Rectal smooth muscle tissue (tissue), 1 donor: ENCODE measurements at regions not wholly inside any gene's neighbourhood (a gene's known extent, or its start where the extent isn't known, plus 50 kb on each side); places are given as distances from the start of the nearest gene placed in this dataset.
"Not testable (repeated sequence)": the region's sequence is repeated elsewhere in the genome, so short reads cannot be mapped to it uniquely, and the experiment has no call there.

Experiments used
- H3K27ac ChIP-seq: one replicate; pipeline ENCODE4 v1.7.0; 2013; ENCODE audit warnings: low read depth, low read length, inconsistent platforms
- H3K27me3 ChIP-seq: one replicate; pipeline ENCODE4 v1.7.0; 2013; ENCODE audit warnings: low read length; ENCODE audit not compliant: control insufficient read depth, insufficient read depth
- H3K36me3 ChIP-seq: one replicate; pipeline ENCODE4 v1.7.0; 2013; ENCODE audit warnings: low read length; ENCODE audit not compliant: control insufficient read depth, insufficient read depth
- H3K4me1 ChIP-seq: one replicate; pipeline ENCODE4 v1.7.0; 2013; ENCODE audit warnings: low read length; ENCODE audit not compliant: control insufficient read depth, insufficient read depth
- H3K4me3 ChIP-seq: one replicate; pipeline ENCODE4 v1.7.0; 2013; ENCODE audit warnings: low read length
- H3K9ac ChIP-seq: one replicate; pipeline ENCODE4 v1.7.0; 2013; ENCODE audit warnings: low read length

- Histone ChIP-seq H3K9ac (no peak overlapping the region), H3K4me1 (peaks cover 4% of the 10 kb centered on the region)
Measured at GRCh38 chr4:156527237-156527993, 444.2 kb downstream of the PDGFC start.

GRCh38 chr4:156523991-156524390 is 447.6 kb downstream of the PDGFC start:
- no peak overlapping the region for H3K27ac ChIP-seq
- no peaks in the 10 kb centered on the region for H3K27me3 ChIP-seq
- no peak overlapping the region for H3K4me3 ChIP-seq
- H3K9ac ChIP-seq: no peak overlapping the region
- no peaks in the 10 kb centered on the region for H3K36me3 ChIP-seq
- H3K4me1 ChIP-seq: peaks cover 4% of the 10 kb centered on the region

More at GRCh38 chr4:156527237-156527993, 444.2 kb downstream of the PDGFC start:
- Histone ChIP-seq H3K36me3 (no peaks in the 10 kb centered on the region), H3K27ac (no peak overlapping the region), H3K27me3 (no peaks in the 10 kb centered on the region), H3K4me3 (no peak overlapping the region)

GRCh38 chr4:156523492-156523891 is 448.1 kb downstream of the PDGFC start:
- no peak overlapping the region for H3K27ac ChIP-seq
- H3K4me1 ChIP-seq: peaks cover 4% of the 10 kb centered on the region
- no peaks in the 10 kb centered on the region for H3K36me3 ChIP-seq
- H3K27me3 ChIP-seq: no peaks in the 10 kb centered on the region
- no peak overlapping the region for H3K4me3 ChIP-seq
- no peak overlapping the region for H3K9ac ChIP-seq

- H3K9ac ChIP-seq: no peak overlapping the region
- H3K27me3 ChIP-seq: no peaks in the 10 kb centered on the region
- H3K4me1 ChIP-seq: no peaks in the 10 kb centered on the region
- no peak overlapping the region for H3K27ac ChIP-seq
- H3K4me3 ChIP-seq: no peak overlapping the region
- no peaks in the 10 kb centered on the region for H3K36me3 ChIP-seq
Measured at GRCh38 chr4:156521631-156522030, 450.0 kb downstream of the PDGFC start.

GRCh38 chr4:156517956-156518355 is 453.6 kb downstream of the PDGFC start:
- H3K27ac ChIP-seq: no peak overlapping the region
- no peaks in the 10 kb centered on the region for H3K4me1 ChIP-seq
- H3K36me3 ChIP-seq: no peaks in the 10 kb centered on the region
- H3K9ac ChIP-seq: no peak overlapping the region
- H3K4me3 ChIP-seq: no peak overlapping the region
- H3K27me3 ChIP-seq: no peaks in the 10 kb centered on the region

GRCh38 chr4:156517546-156517945 is 454.1 kb downstream of the PDGFC start:
- Histone ChIP-seq H3K27me3 (no peaks in the 10 kb centered on the region), H3K4me1 (no peaks in the 10 kb centered on the region), H3K9ac (no peak overlapping the region), H3K36me3 (no peaks in the 10 kb centered on the region), H3K4me3 (no peak overlapping the region), H3K27ac (no peak overlapping the region)

- no peaks in the 10 kb centered on the region for H3K4me1 ChIP-seq
- no peak overlapping the region for H3K27ac ChIP-seq
- no peaks in the 10 kb centered on the region for H3K27me3 ChIP-seq
- no peak overlapping the region for H3K4me3 ChIP-seq
- H3K36me3 ChIP-seq: no peaks in the 10 kb centered on the region
- no peak overlapping the region for H3K9ac ChIP-seq
Measured at GRCh38 chr4:156516698-156517097, 454.9 kb downstream of the PDGFC start.

- H3K27ac ChIP-seq: no peak overlapping the region
- H3K4me1 ChIP-seq: no peaks in the 10 kb centered on the region
Measured at GRCh38 chr4:156515295-156515694, 456.3 kb downstream of the PDGFC start.

GRCh38 chr4:156512622-156513021 is 459.0 kb downstream of the PDGFC start:
- Histone ChIP-seq H3K27me3 (no peaks in the 10 kb centered on the region), H3K4me3 (no peak overlapping the region), H3K4me1 (no peaks in the 10 kb centered on the region), H3K9ac (no peak overlapping the region), H3K36me3 (no peaks in the 10 kb centered on the region), H3K27ac (no peak overlapping the region)

More at GRCh38 chr4:156515295-156515694, 456.3 kb downstream of the PDGFC start:
- H3K36me3 ChIP-seq: no peaks in the 10 kb centered on the region
- no peak overlapping the region for H3K9ac ChIP-seq
- H3K4me3 ChIP-seq: no peak overlapping the region
- H3K27me3 ChIP-seq: no peaks in the 10 kb centered on the region

GRCh38 chr4:156509921-156510320 is 461.7 kb downstream of the PDGFC start:
- H3K9ac ChIP-seq, H3K27ac ChIP-seq, H3K27me3 ChIP-seq, H3K36me3 ChIP-seq, H3K4me3 ChIP-seq, H3K4me1 ChIP-seq: not testable (repeated sequence)

- Histone ChIP-seq H3K27ac (no peak overlapping the region), H3K4me1 (no peaks in the 10 kb centered on the region), H3K4me3 (no peak overlapping the region), H3K36me3 (no peaks in the 10 kb centered on the region), H3K9ac (no peak overlapping the region), H3K27me3 (no peaks in the 10 kb centered on the region)
Measured at GRCh38 chr4:156505341-156505955, 466.2 kb downstream of the PDGFC start.

GRCh38 chr4:156503119-156503518 is 468.5 kb downstream of the PDGFC start:
- no peak overlapping the region for H3K9ac ChIP-seq
- no peak overlapping the region for H3K27ac ChIP-seq
- H3K4me3 ChIP-seq: no peak overlapping the region
- no peaks in the 10 kb centered on the region for H3K27me3 ChIP-seq
- no peaks in the 10 kb centered on the region for H3K4me1 ChIP-seq
- H3K36me3 ChIP-seq: no peaks in the 10 kb centered on the region

GRCh38 chr4:156501962-156502361 is 469.6 kb downstream of the PDGFC start:
- Histone ChIP-seq H3K4me1 (no peaks in the 10 kb centered on the region), H3K9ac (no peak overlapping the region), H3K36me3 (no peaks in the 10 kb centered on the region), H3K27ac (no peak overlapping the region), H3K4me3 (no peak overlapping the region), H3K27me3 (no peaks in the 10 kb centered on the region)
